ENCODE measurements at regions not wholly inside any gene's neighbourhood (a gene's known extent, or its start where the extent isn't known, plus 50 kb on each side); places are given as distances from the start of the nearest gene placed in this dataset.

DNA sequence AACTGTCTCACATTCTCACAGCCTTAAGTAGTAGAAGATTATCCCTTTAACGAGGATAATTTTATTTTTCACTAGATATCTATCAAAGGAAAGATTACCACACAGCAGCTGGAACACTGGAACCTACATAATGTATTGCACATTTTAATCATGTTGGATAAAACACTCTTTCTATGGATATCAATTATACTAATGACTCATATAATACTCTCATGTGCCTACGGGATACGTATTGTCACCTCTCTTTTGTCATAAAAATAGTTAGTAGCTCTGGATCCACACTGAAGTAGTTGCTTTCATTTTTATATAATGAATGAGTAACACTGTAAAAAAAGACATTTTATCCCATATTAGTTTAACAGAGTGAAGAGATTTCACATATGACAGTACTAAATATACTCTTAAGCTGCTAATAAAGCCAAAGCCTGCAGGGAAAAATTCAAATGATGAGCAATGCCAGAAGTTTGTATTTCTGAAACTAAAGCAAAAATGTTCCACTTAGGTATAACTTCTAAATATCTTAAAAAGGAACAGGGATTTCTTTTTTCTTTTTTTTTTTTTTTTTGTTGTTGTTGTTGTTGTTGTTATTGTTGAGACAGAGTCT, 408.7 kb upstream of the PKN2 start:
- DNase-seq, result no peak

DNA sequence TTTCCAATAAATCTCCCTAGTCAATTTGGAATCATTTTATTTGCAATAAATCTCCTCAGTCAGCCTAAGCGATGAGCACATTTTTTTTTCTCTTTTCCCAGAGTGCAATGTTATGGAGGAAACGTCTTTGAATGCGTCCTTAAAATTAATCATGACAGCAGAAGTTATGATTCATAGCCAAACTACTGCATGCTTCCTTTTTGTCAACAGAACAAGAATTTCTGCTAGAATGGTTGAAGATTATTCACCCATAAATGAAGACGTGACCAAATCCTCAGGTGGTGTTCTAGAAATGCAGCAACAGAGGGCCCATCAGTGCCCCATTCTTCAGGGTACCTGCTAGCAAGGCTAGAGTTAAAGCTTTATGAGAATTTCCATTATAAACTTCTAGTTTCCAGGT, 407.9 kb upstream of the PKN2 start:
- DNase-seq, result no peak

DNA sequence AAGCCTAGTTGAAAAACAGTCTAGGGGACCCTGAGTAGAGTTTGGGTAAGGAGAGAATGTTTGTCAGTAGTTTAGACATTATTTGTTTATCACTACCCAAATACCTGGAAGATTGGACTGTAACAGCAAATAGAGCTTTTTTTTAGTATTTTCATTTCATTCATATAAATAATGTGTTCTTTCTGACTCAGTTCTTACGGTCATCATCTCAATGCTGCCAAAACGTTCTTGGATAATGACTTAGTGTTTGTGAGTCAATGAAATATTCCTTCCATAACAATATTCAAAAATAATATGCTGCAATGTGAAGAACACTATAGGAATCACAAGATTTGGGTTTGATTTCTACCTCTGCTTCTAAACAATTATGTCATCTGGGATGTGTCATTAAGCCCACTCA, 400.0 kb upstream of the PKN2 start:
- no peak for DNase-seq

DNA sequence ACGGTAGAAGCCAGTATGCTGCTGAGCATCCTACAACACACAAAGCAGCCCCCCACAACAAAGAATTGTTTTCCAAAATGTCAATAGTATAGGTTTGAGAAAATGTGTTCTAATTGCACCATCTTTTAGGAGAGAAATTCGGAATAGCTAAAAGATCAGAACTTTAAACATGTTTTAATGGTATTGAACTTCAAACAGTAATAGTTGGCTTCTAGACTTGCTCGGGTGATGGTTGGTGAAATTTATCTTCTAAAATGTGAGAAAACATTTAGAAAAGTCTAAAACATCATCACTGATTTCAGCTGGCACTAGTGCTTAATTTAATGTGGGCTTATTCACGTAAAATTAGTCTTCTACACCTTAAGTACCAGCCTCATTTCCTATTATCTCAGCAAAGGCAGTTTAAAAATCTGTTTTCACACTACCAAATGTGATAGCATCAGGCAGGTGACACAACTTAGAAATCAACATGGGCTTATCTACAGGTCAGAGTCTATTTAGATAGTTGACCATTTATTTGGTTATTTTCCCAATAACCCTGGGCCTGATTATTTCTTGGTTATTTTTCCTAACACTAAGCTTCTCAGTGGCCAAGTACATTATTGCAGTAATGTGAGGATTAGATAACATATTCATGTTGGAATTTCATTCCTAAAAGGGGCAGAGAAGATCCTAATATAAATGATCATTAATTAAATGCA, 399.3 kb upstream of the PKN2 start:
- no peak for DNase-seq

DNA sequence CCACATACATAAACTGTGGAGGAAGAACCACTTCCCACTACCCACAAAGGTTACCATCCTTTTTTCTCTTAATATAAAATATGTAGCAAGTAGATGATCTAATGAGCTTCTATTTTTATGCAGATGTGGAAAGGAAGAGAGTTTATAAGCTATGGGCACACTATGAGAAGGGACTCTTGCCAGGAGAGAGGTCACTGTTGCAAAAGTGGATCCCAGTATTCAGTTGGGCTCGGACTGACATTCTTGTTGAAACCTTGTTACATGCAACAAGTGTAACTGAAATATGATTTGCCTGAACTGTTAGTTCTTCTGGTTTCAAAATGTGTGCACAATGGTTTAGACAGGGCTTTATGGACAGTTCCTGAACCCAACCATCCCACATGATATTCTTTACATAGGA, 397.4 kb upstream of the PKN2 start:
- no peak for DNase-seq

DNA sequence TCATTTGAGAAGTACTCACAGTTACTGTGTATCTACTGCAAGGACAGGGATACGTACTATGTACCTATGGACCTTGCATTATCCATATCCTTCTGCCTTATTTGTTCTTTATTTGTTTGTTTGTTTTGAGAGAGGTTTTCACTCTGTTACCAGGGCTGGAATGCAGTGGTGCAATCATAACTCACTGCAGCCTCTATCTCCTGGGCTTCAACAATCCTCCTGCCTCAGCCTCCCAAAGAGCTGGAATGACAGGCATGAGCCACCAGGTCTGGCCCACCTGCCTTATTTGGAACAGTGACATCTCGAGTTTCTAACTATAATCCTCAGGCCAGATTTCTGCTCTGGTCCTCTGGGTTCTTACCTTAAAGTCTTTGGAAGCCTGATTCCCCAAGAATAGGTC, 395.5 kb upstream of the PKN2 start:
- DNase-seq, result no peak

DNA sequence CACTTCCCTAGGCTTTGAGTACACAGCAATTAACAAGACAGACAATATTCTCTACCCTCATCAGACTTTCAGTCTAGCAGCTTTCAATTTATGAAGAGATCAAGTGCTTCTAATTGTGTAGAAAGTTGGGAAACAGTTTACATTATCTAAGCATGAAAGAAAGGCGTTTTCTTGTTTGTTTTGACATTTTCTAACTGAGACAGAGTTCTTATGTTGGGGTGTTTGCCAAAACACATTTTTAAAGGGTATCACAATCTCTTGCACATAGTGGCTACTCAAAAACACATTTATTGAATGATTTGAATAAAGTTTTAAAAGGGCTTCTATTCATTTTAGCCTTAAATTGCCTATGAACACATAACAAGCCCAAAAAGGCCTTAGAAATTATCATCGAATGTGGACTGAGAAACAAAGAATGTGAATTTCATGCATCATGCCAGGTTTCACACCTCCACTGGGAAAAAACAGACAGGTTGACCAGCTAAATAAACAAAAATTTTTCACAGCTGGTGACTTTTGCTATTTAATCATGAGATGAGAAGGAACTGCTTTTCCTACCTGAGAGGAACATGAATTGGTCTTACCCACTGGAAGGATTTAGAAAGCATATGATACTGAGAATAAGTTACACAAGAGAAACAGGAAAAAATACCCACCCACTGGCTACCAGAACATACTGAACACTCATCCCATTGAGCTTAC, 394.5 kb upstream of the PKN2 start:
- DNase-seq, result no peak

DNA sequence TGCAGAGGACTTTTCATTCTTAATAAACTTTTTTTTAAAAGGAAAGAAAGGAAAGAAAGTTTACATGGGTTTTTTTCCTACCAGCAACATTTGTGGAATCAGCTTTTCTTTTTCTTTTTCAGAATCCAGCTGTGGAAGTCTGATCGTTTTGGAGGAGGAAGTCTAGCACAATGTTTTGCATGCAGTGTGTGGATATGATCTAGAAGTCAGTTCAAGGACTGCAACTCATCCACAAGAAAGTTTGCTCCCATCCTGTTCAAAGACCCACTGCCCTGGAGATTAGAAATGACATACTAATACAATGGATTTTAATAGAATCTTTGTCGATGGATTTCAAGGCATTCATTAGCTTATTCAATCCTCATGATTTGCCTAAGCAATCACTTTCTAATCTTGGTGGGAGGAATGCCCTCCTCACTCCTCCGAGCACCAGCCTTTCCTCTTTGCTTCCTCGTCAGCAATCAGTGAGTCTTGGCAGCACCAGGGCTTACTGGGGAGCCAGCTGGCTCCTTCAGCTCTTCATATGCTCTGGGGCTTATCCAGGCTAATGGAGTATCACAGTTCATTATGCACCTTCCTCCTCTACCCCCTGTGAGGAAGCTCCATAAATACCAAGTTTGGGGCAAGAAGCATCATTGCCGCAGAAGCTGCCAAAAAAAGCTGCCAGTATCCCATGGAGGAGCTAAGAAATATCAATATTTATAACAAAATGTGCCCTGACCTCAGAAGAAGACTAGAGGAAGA, 392.3 kb upstream of the PKN2 start:
- no peak for DNase-seq

DNA sequence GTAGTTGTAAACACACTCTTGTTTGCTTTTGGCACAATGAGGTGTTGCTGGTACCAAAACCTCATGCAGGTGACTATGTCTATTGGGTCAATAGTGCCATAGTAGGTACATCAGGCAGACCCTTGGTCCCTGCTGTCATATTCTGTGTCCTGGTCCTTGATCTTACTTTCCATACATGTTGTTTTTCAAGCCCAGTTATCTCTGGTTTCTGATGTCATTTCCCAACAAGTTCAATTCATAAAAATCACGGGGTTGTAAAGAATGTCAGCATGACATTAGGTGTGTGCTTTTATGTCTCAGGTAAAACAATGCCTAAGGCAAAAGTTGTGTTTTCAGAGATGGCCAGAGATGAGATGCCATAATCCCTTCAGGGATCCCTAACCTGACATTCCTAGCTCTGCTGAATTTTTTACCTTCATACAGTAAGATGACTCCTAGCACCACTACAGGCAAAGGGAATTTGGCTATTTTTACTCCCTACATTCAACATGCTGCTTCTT, 390.3 kb upstream of the PKN2 start:
- DNase-seq, result no peak

DNA sequence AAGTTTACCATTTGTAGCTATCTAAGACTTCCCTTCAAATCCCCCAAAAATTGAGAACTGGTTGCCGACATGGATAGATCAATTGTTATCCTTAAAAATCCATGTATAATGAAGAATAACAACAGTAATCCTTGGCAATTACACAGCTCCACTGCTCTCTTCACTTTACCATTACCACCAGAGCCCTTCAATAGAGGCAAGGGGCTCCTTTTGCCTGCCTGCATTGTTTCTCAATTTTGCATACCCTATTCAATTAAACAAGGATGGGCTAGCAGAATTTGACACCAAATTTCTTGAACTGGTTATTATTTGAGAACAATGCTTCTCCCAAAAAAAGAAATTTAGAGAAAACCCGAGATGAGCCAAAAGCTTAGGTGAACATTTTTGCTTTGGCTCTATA, 387.8 kb upstream of the PKN2 start:
- no peak for DNase-seq

DNA sequence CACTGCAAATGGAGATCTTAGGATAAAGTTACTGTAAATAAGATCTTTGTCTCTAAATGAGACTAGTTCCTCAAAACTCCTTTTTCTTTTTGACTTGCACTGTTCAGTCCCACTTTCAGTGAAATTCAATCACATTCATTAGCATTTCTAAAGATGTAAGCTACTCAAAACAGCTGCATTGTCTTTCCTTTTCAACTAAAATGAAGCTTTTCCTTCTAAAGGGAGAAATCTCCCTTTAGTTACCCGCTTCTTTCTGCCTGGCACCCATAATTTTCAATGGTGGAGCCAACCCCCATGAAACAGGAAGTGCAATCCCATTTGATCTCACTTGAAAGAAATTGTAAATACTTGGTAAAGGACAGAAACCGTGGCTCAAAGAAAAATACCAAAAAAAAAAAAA, 387.4 kb upstream of the PKN2 start:
- DNase-seq, result no peak

DNA sequence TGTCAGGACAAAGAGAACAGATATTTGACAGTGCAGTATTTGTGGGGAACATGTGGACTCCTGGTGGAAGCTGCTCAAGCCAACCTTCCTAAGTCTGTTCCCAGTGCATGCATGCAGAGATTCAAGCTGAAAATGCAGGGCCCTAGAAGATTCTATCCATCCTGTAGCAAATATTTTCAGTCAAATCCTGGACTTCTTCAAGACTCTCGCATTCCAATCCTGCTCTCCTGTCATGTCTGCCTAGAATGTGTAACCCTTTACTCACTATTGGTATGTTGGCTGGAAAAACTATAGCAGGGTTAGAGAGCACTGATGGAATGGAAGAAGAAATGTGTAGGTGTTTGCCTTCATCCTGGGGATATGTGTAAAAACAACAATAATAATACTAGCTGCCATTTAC, 385.6 kb upstream of the PKN2 start:
- DNase-seq, result no peak

DNA sequence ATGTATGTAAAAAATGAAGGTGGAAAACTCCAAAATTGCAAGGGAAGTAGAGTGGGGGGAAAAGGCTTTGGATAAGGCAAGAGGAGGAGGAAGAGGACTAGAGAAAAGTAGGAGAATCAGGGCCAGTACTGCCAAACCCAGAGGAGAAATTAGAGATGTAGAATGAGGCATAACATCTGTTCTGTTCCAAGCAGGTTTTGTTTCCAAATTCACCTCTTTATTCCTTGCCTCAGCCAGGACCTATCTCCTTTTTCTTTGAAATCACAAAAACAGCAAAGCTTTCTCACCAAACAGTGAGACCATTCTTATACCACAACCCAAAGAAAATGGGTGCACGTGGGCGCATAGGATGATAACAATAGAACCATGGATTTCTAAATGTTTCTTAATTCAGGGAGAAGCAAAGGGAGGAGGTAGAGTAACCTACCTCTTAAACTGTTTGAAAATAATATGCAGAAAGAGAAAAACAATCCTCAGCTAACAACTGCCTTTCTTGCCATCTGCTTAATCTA, 383.3 kb upstream of the PKN2 start:
- DNase-seq, result no peak

DNA sequence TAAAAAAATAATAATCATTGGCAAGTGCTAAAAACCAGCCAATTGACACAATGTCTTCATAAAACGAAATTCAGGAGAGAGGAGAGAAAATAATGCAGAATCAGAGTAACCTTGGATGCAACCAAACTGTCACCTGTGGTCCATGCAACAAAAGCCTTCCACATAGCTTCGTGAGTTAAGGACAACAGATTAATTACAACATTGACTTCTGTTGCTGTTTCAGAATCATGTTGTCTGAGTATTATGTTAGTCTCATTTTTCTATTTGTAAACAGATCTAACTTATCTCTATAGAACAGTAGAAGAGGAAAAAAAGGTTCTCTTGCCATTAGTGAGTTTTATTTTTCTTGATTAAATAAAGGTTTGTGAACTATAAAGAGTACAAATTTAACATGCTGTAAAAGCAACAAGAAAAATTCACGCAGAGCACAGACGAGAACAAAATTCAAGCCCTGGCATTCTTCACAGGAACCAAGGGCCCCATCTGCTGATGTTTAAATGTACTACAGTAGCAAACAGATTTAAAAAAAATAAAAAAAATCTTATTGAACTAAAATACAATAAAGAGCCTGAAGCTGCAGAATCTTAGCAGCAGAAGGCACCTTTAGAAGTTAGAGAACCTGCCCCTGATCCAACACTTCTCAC, 381.1 kb upstream of the PKN2 start:
- no peak for DNase-seq

DNA sequence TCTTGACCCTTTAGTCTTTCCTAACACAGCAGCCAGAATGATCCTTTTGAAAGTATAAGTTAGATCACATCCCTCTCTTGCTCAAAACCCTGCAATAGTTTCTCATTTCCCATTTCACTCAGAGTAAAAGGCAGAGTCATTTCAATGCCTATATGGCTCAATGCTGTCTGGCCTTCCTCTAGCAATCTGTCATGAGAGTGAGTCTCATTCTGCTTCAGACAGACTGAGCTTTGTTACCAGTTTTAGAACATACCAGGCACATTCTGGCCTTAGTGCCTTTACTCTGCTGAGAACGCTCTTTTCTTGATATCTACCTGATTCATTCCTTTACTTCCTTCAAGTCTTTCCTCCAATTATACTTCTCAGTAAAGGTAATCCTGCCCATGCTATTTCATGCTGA, 372.8 kb upstream of the PKN2 start:
- no peak for DNase-seq

DNA sequence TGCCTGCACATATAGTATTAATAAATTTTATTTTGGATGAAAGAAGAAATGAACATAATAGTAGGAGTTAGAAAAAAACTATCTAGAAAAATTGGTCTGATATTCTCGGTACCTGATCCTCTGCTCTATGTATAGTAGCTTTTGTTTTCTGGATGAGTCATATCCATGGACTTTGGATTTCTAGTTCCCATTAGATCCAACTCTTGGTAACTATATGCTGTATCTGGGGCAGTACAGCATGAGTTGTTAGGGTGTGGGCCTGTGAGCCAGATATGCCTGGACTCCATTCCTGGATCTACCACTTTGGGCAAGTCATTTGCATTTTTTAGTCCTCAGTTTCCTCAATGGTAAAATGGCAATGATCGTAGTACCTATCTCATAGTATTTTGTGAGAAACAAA, 372.2 kb upstream of the PKN2 start:
- DNase-seq, result no peak

DNA sequence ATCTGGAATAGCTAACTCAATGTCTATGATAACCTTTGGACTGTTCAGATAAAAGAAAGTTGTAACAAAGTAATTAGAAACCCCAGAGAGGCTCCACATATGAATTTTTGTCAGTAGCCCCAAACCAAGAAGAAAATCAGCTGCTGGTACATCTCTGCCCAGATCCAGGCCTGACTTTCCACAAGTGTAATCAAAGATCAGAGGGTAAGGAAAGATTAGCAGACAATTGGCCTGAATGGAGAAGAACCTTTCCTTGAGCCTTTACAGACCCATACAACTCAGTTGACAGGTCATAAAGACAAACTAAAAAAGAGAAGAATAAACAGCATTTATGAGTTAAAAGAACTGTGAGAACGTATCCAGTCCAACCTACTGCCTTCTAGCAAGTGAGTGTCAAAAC, 366.7 kb upstream of the PKN2 start:
- no peak for DNase-seq

DNA sequence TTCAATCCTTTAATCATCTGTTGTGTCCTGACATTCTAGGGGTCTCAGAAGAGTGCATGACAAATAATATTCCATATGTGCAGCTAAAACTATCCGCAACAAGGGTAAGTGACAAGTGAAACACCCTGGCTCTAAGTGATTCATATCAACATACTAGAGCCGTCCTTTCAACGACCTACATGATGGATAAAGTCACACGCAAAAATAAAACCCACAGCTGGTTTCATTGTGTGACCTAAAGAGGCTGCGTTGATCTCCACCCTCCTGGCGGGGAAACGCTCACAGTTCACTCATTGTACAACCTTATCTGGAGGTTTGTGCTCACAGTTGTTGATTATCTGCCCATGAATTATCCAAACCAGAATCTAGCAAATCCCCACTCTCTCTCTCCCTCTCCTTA, 365.3 kb upstream of the PKN2 start:
- no peak for DNase-seq

DNA sequence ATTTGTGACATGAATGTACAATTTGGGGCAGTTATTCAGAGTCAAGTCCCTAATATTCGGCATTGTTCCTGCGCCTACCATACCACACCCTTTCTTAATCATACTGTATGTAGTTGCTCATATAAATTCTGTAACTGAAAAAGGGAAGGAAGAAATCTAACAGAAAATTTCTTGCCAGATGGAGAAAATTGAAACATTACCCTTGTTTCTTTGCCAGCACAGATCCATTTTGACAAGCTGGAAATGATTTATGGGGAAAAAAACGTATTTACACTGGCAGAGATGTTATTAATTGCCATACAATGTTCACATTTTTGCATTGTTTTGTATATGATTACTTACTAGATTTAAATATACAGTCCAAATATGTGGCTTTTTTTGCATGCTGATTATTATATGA, 363.8 kb upstream of the PKN2 start:
- no peak for DNase-seq

DNA sequence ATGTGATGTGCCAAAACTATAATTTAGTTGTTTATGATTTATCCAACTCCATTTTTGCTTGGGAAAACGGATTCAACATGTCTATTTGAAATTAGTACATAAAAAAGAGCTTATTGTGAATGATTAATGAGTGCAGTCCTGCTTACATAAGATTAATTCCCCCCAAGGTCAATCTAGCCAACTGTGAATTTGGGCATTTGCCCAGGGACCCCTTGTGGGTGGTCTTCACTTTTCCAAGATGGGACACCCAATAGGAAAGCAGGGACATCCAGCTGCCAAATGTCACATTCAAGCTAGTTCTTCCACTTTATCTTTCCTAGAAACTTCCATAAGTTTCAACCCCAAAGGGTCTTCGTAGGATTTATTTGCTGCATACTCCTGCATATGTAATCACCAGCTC, 362.4 kb upstream of the PKN2 start:
- no peak for DNase-seq

DNA sequence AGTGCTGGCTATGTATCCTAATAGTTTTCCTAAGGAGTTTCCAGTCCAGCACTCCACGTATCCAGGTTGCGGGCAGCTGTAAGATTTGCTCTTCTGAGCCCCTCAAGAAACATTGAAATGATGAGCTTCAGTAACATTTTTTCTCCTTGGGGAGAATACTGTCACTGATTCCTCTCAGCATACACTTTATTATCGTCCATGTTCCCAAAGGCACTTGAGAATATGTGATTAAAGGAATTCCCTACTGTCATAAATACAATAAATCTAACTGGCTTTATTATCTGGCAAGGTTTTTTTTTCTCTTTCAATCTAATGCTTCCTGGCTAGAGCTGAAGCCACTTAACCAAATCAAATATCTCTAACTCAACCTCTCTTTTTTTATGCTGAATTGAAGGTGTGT, 359.2 kb upstream of the PKN2 start:
- DNase-seq, result no peak

DNA sequence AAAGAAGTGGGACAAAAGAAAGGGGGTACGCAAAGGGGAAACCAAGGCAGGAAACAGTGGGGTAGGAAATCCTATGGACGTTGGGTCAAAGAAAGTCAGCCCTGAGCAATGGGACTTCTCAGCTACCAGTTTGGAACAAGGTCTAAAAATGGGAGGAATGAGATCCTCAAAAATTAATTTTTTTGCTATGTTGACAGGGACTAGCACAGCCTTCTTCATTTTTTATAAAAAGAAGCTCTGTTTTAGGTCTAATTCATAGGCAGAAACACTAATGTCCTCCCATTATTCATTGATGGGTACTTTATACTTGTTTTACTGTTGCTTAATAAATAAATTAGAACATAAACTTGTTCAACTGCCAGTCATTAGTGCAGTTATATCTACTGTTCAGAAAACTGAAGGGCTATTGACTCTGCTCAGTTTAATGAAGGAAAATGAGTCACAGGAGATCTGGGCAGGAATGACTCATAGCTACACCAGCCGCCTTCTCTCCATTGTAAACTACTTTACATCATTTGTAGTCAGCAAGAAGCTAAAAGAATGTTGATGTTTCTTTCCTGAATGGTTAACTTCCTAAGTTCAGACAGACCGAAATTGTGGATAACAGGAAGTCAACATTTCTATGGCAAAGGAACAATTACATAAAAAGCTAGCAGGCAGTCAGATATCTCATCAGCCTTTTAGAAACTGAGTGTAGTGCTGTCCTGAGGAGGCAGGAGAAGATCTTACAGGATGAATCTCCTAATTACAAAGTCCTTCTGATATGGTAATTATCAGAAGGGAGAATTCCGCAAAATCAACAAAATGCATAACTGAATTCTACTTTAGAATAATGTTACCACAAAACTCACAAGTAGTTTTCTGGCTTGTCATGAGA, 356.4 kb upstream of the PKN2 start:
- DNase-seq, result no peak
